Lower leg skin (tissue), 3 donors: ENCODE measurements at regions not wholly inside any gene's neighbourhood (a gene's known extent, or its start where the extent isn't known, plus 50 kb on each side); places are given as distances from the start of the nearest gene placed in this dataset.

ENCODE experiments used
- CTCF ChIP-seq, 3 donors: fragments of 450-650 bp; IDR thresholded peaks; one replicate each; pipeline ENCODE4 v1.5.1; 2016; ENCODE audit warnings: antibody characterized with exemption in 3 of 3, mild to moderate bottlenecking in 3 of 3, moderate library complexity in 2 of 3
- POLR2A ChIP-seq, 2 donors: fragments of 450-650 bp; IDR thresholded peaks; one replicate each; pipeline ENCODE4 v1.6.1; 2016 to 2017; ENCODE audit warnings: antibody characterized with exemption in 2 of 2, mild to moderate bottlenecking in 1 of 2, moderate library complexity in 1 of 2

GRCh38 chr6:138007014-138007472 lies 100.2 kb downstream of the PERP start:
- no peak for TF ChIP-seq CTCF (IDR thresholded peaks at IDR 0.05)
- TF ChIP-seq POLR2A (IDR thresholded peaks at IDR 0.05): no peak
